Renal cortex interstitium (tissue), 11 donors: ENCODE measurements at regions not wholly inside any gene's neighbourhood (a gene's known extent, or its start where the extent isn't known, plus 50 kb on each side); places are given as distances from the start of the nearest gene placed in this dataset.
"Not testable (repeated sequence)": the region's sequence is repeated elsewhere in the genome, so short reads cannot be mapped to it uniquely, and the experiment has no call there.

Source experiments
- DNase-seq, 11 donors: peaks; one replicate each; pipeline ENCODE4 v3.0.0-alpha.2; 2013; ENCODE audit warnings: low read depth in 9 of 11, low spot score in 4 of 11; ENCODE audit errors: extremely low read depth in 1 of 11

DNA sequence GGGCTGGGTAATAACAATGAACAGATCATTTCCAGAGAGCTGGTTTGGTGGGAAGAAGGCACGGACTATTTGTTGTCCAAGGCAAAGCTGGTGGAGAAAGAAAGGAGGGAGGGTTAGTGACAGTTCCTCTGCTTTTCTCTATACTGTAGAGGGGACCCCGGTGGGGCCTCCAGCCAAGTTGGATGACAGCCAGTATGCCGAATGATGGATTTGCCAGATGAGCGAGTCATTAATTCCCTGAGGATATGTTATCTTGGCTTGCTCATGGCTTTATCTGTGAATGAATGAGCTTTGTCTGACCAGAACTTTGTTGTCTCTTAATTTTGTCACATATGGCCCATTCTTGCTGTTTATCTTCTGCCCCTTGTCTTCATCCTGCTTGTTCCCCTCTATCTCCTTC, 158.6 kb upstream of the GLRA1 start:
- DNase-seq: no peak

DNA sequence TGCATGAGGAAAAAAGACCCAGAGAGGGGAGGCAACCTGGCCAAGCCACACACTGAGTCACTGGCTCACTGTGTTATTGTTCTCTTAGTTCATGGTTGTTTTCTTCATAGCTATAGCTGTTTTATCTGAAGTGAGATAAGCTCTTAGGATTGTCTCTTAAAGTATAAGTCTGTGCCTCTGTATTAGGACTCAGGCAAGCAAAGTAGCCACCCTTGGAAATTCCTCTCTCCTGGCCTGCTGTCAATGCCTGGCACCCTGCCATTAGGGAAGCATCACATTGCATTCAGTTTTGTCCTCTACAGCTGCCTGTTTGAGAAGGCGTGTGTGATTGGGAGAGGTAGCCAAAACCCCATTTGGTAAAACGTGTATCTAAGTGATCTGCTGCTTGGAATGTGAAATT, 147.4 kb upstream of the GLRA1 start:
- DNase-seq: no peak

DNA sequence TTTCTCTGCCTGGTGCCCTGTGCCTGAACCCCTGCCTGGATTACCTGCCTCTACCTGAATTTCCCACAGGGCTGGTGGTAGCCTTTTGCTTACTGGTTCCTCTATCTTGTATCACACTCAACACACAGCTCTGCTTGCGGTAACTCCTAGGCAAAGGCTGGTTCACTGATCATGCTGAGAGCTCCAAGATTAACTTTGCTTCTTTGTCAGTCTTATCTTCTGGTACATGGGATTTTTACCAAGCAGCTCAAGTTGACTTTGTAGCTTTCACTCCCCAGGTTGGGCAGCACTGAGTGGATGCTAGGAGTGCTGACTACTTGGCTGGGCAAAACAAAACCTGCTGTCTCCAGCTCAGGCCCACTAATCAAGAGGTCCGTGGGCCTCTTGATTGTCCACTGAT, 145.9 kb upstream of the GLRA1 start:
- no peak for DNase-seq

DNA sequence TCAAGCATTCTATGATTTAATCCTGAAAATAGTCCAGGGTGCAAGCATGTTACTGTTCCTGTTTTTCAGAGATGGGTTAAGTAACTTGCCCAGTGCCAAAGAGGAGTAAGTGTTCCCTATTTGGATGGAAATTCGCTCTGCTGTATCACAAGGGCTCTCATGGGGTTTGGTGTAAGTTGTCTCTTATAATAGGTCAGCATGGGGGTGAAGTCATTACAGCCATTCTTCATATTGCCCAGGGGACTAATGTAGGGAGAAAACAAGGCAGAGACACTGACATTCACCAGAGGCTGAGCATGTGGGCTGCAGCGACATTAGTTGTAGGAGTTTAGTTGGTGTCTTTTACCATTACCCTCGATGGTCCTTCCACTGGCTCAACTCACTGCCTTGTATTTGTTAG, 142.1 kb upstream of the GLRA1 start:
- DNase-seq: no peak

DNA sequence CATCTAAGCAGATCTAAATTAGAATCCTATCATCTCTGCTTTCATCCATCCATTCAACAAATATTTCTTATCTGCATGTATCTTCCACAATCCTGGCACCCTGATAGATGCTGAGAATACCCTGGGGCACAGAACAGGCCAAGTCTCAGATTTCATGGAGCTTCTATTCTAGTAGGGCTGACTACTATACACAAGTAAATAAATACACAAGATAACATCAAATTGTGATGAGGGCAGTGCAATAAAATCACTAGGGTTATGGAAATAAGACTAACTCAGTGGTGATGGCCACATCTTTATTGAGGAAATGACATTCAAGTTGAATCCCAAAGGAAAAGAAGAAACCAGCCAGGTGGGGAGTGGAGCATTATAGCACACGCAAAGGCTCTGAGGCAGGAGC, 138.4 kb upstream of the GLRA1 start:
- DNase-seq: no peak

DNA sequence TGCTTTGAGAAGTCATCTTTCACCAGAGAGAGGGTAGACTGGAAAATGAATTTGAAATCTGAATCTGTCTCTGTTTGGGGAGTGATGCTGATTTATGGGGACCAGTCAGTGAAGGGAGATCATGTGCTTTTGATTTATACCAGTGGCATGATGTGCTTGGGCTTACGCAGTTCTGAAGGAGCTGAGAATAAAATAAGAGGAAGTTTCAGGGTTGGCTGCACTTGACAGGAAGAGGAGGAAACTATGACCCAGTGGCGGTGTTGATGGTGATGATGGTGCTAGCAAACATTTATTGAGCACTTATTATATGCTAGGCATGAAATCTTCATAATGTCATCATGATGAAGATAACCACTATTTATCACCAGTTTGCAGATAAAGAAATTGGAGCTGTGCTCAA, 136.4 kb upstream of the GLRA1 start:
- no peak for DNase-seq

DNA sequence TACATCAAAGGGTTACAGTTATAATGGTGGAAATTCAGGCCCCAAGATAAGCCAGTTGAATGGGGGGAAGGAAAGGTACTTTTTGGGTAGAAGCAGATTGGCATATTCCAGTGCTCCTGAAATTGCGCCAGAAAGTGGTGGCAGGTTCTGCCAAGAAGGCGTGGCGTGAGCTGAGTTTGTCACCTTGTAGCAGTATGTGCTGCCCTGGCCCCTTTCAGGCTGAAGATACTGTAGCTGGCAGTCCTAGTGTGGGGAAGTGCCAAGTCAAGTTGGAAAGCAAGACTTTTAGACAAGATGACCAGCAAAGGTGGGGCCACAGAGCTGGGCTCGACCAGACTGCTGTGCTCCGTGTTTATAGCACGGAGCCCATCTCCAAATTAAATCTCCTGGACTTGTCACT, 133.6 kb upstream of the GLRA1 start:
- DNase-seq: no peak

DNA sequence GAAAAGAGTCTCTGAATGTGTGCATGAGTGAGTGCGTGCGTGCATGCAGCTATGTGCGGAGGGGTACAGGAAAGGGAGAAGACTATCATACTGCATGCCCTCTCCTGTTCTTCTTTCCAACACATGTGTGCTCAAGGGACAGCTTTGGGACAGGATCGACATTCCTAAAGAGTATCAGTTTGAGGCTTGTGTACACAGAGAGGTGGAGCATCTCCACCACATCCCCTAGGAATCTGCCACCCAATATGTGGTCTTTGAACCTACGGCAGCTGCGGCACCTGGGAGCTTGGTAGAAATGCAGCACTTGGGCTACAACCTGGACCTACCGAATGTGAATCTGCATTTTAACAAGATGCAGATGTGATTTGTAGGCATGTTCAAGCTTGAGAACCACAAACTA, 132.3 kb upstream of the GLRA1 start:
- no peak for DNase-seq

DNA sequence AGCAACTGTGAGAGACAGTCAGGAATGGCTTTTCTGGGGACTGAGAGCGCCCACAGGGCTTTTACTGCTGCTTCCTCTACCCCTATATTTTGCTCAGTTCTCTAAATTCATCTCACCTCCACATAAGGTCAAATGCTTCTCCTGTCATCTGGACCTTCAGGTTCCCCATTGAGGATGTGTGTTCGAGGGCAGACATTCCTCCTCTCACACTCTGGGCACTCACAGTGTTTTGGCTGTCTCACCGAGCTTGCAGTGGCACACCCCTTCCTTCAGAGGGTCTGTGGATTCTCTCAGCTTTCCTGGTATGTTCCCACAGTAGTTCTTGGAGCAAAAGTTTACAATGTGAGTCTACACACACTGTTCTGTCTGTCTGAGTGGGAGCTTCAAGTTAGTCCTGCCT, 127.8 kb upstream of the GLRA1 start:
- no peak for DNase-seq

DNA sequence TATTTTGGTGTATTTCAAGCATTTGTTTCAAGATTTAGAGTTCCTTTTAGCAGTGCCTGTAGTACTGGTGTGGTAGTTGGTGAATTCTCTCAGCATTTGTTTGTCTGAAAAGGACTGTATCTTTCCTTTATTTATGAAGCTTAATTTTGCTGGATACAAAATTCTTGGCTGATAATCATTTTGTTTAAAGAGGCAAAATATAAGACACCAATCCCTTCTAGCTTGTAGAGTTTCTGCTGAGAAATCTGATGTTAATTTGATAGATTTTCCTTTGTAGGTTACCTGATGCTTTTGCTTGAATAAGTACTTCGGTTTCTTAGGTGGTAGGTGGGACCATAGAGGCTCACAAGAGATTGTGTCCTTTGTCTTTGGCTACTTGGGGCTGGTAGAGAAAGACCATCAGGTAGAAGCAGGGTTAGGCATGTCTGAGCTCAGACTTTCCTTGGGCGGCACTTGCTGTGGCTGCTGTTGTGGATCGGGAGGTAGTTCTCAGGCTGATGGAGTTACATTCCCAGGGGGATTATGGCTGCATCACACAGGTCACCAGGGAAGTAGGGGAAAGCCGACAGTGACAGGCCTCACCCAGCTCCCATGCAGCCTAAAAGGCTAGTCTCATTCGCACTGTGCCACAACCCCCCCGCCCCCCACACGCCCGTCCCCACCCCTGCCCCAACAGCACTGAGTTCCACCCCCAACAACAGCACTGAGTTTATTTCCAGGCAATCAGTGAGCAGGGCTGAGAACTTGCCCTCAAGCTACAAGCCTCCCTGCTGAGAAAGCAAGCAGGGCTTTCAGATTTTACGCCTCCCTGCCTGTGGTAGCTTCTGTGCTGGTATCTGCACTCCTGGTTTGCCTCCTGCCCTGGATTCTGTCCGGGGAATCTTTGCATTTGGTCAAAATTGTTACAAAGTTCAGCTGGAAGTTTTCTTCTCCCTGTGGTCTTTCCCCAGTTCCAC, 127.1 kb upstream of the GLRA1 start:
- no peak for DNase-seq

DNA sequence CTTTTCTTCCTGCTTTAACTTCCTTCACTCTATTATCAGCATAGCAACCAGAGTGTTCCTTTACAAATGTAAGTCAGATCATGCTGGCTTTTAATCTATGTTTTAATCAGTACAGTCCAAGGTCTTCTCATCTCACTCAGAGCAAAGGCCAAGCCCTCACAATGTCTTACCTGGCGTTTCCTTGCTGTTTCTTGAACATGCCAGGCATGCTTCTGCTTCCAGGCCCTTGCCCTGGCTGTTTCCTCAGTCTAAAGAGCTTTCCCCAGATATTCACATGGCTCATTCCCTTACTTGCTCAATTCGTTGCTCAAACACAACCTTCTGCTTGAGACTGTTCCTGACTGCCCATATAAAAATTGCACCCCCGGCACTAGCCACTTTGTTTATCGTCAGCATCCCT, 121.7 kb upstream of the GLRA1 start:
- DNase-seq: no peak

DNA sequence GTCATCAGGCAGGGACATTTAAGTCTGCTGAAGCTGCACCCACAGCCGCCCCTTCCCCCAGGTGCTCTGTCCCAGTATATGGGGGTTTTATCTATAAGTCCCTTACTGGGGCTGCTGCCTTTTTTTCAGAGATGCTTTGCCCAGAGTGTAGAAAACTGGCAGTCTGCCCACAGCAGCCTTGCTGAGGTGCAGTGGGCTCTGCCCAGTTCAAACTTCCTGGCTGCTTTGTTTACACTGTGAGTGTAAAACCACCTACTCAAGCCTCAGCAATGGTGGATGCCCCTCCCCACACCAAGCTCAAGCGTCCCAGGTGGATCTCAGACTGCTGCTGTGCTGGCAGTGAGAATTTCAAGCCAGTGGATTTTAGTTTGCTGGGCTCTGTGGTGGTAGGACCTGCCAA, 114.2 kb upstream of the GLRA1 start:
- not testable (repeated sequence) for DNase-seq

DNA sequence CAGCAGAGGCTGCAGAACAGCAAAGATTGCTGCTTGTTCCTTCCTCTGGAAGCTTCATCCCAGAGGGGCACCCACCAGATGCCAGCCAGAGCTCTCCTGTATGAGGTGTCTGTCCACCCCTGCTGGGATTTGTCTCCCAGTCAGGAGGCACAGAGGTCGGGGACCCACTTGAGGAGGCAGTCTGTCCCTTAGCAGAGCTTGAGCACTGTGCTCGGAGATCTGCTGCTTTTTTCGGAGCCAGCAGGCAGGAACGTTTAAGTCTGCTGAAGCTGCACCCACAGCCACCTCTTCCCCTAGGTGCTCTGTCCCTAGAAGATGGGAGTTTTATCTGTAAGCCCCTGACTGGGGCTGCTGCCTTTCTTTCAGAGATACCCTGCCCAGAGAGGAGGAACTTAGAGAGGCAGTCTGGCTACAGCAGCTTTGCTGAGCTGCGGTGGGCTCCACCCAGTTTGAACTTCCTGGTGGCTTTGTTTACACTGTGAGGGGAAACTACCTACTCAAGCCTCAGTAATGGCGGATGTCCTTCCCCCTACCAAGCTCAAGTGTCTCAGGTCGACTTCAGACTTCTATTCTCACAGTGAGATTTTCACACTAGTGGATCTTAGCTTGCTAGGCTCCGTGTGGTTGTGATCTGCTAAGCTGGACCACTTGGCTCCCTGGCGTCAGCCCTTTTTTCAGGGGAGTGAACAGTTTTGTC, 101.8 kb upstream of the GLRA1 start:
- not testable (repeated sequence) for DNase-seq

DNA sequence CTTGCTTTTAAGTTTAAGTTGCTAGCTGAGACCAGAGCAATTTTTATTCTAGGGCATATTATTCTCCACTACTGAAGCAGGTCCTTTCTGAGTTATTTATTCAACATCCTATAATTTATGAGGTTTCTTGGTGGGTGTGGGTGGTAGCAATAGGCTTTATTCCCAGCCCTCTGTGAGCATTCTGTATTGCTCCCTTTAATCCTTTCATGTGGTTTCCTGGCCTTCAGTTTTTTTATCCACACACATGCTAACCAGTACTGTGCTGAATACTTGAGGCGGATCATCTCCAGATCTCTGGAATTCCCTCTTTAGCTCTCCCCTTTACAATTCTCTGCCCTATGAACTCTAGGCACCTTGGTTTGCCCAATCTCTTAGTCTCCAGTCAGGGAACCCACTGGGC, 91.8 kb upstream of the GLRA1 start:
- no peak for DNase-seq

DNA sequence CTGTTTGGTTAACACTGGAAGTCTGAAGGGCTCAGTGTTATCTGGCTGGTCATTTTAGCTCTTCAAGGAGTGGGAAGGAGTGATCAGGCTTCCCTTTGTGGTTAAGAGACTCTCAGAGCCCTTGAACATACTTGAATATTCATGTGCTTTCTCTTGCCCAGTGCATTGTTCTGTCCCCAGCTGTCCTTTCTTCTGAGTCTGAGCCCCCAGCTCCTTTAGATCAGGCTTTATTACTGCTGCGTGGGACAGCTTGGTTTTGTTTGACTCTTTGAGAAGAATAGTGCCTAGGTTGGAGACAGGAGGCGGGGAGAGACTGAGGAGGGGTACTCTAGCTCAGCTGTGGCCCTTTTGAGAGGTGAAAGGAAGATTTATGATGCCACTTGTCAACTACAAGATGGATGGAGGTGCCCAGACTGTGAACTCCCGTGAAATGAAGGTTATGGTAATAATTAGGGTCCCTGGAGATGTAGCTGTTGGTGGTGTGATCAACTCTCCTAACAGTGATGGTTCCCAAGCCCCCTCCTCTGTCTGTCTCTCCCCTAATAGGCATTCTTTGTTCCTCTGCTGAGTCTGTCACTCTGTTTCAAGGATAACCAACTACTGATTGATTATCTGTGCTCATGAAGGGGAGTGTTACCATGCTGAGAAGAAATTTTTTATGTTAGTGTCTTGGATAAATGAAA, 83.1 kb upstream of the GLRA1 start:
- no peak for DNase-seq

DNA sequence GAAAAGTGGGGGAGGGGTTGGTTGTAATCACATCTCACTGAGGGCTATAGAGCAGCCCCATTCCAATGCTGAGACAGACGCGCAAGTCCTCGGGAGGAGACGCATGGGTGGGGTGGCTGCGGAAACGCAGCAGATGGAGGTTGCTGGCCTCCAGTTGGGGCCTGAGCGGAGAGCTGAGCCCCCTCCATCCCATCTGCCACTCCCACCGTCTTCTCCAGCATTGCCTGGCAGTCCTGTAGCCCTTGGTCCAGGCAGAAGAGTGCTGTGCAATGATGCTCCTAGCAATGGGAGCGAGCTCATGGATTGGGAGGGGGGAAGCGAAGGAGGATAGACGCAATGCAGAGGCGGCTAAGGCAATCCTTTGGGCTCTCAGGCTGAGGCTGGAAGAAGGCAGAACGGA, 79.4 kb upstream of the GLRA1 start:
- no peak for DNase-seq
